Gastroesophageal sphincter (tissue), 3 donors: ENCODE measurements at regions not wholly inside any gene's neighbourhood (a gene's known extent, or its start where the extent isn't known, plus 50 kb on each side); places are given as distances from the start of the nearest gene placed in this dataset.

Experiments used
- CTCF ChIP-seq, 4 experiments: fragments of 200-600 bp in 2 of 4; fragments of 450-650 bp in 2 of 4; sonication (generic) in 1 of 4; IDR thresholded peaks; one replicate each; pipeline ENCODE4 v1.5.1; 2017 to 2019; ENCODE audit warnings: antibody characterized with exemption in 4 of 4, mild to moderate bottlenecking in 2 of 4, moderate library complexity in 2 of 4
- POLR2A ChIP-seq, 2 donors: fragments of 450-650 bp; IDR thresholded peaks; one replicate each; pipeline ENCODE4 v1.6.1; 2017; ENCODE audit warnings: antibody characterized with exemption in 2 of 2, mild to moderate bottlenecking in 2 of 2, moderate library complexity in 1 of 2
- POLR2AphosphoS5 ChIP-seq: sonication (generic); formaldehyde crosslinking; IDR thresholded peaks from one replicate; pipeline ENCODE4 v1.6.1; 2017; ENCODE audit warnings: antibody characterized with exemption

GRCh38 chr5:43780586-43780985 is 177.6 kb downstream of the NNT start:
- TF ChIP-seq POLR2A (IDR thresholded peaks at IDR 0.05) (no peak), CTCF (IDR thresholded peaks at IDR 0.05) (no peak), POLR2AphosphoS5 (no peak)
